Spleen (tissue), 7 donors: ENCODE measurements at regions not wholly inside any gene's neighbourhood (a gene's known extent, or its start where the extent isn't known, plus 50 kb on each side); places are given as distances from the start of the nearest gene placed in this dataset.
"Not testable (repeated sequence)": the region's sequence is repeated elsewhere in the genome, so short reads cannot be mapped to it uniquely, and the experiment has no call there.

Experiments
- CTCF ChIP-seq, 11 experiments: fragments of 200-600 bp in 7 of 11; fragments of 450-650 bp in 4 of 11; sonication (generic) in 4 of 11; IDR thresholded peaks in 8 of 11; conservative IDR thresholded peaks in 3 of 11; 1 replicate in 7 of 11; 2 replicates in 4 of 11; pipeline versions ENCODE4 v1.4.0 to v1.8.0; 2016 to 2021; ENCODE audit warnings: antibody characterized with exemption in 11 of 11, inconsistent platforms in 4 of 11, mild to moderate bottlenecking in 1 of 11
- POLR2A ChIP-seq, 3 donors: fragments of 450-650 bp; IDR thresholded peaks; one replicate each; pipeline ENCODE4 v1.5.1; 2017; ENCODE audit warnings: antibody characterized with exemption in 3 of 3, mild to moderate bottlenecking in 1 of 3
- POLR2AphosphoS5 ChIP-seq, 3 donors: sonication (generic); formaldehyde crosslinking; IDR thresholded peaks; one replicate each; pipeline ENCODE4 v1.5.1; 2017; ENCODE audit warnings: antibody characterized with exemption in 3 of 3
- donor health status: DM: no; HTN: no; CAD: no; lungs with moderate emphysema.
- donor health status: DM: no; HTN: no; CAD: no.
- donor health status: DM: no; HTN: no; CAD: no.

GRCh38 chrX:46151332-46151731 lies 393.9 kb downstream of the ZNF674 start:
- TF ChIP-seq POLR2A (IDR thresholded peaks at IDR 0.05); CTCF (IDR thresholded peaks at IDR 0.05 in 8 of 11, conservative IDR thresholded peaks at IDR 0.05 in 3 of 11); POLR2AphosphoS5 (IDR thresholded peaks at IDR 0.05): not testable (repeated sequence)
